ENCODE measurements at regions not wholly inside any gene's neighbourhood (a gene's known extent, or its start where the extent isn't known, plus 50 kb on each side); places are given as distances from the start of the nearest gene placed in this dataset.

- H3K4me3 ChIP-seq (replicated peaks in 1 of 3; ENCODE audit: low read depth in 2 of 3, low read length in 3 of 3): peak overlapping the region in 1 of 3 experiments; percentile 14
- H3K9ac ChIP-seq (ENCODE audit: insufficient read depth, low read length, poor library complexity, severe bottlenecking): peak overlapping the region; percentile 47
- no peak overlapping the region for H2AFZ ChIP-seq (ENCODE audit: insufficient read depth, low read depth, low read length, poor library complexity, severe bottlenecking)
- WGBS (ENCODE audit: insufficient coverage): no CpG with 5 or more reads among the region's 2 CpGs
- Mint-ChIP-seq H3K36me3 (no peaks in the 10 kb centered on the region), H3K4me1 (peaks cover 18% of the 10 kb centered on the region), H3K27me3 (ENCODE audit: low read depth in 3 of 3) (peaks cover 9 to 30% (median 13%) of the 10 kb centered on the region in 3 donors), H3K4me3 (peak overlapping the region in 1 of 2 donors; percentile 41), H3K9me3 (peaks cover 10 to 22% (median 15%) of the 10 kb centered on the region in 7 donors), H3K27ac (peak overlapping the region; percentile 87 to 95 (median 92))
- no peaks in the 10 kb centered on the region for H3K36me3 ChIP-seq (replicated peaks in 1 of 2; ENCODE audit: control insufficient read depth in 1 of 2, insufficient read depth in 2 of 2, low read length in 2 of 2)
- peak in 1 of 3 donors; percentile 75 for DNase-seq
- peaks cover 17 to 19% of the 10 kb centered on the region in 2 donors for H3K4me1 ChIP-seq (ENCODE audit: control insufficient read depth in 1 of 2, insufficient read depth in 2 of 2, low read length in 2 of 2)
- no peaks in the 10 kb centered on the region for H3K79me2 ChIP-seq (ENCODE audit: insufficient read depth, low read length)
- peak overlapping the region; percentile 79 to 80 for H3K27ac ChIP-seq (ENCODE audit: low read depth in 1 of 2, low read length in 2 of 2)
- peaks cover 13 to 18% of the 10 kb centered on the region in 2 donors for H3K9me3 ChIP-seq (replicated peaks in 1 of 2; ENCODE audit: control insufficient read depth in 1 of 2, insufficient read depth in 1 of 2, low read length in 2 of 2)
- H4K20me1 ChIP-seq (ENCODE audit: insufficient read depth, low read length): no peaks in the 10 kb centered on the region
- TF ChIP-seq, protein P1, sequence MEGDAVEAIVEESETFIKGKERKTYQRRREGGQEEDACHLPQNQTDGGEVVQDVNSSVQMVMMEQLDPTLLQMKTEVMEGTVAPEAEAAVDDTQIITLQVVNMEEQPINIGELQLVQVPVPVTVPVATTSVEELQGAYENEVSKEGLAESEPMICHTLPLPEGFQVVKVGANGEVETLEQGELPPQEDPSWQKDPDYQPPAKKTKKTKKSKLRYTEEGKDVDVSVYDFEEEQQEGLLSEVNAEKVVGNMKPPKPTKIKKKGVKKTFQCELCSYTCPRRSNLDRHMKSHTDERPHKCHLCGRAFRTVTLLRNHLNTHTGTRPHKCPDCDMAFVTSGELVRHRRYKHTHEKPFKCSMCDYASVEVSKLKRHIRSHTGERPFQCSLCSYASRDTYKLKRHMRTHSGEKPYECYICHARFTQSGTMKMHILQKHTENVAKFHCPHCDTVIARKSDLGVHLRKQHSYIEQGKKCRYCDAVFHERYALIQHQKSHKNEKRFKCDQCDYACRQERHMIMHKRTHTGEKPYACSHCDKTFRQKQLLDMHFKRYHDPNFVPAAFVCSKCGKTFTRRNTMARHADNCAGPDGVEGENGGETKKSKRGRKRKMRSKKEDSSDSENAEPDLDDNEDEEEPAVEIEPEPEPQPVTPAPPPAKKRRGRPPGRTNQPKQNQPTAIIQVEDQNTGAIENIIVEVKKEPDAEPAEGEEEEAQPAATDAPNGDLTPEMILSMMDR (IDR thresholded peaks at IDR 0.05): no peak
- H3K27me3 ChIP-seq (ENCODE audit: control insufficient read depth in 2 of 2, insufficient read depth in 2 of 2, low read length in 2 of 2): no peaks in the 10 kb centered on the region
- intact Hi-C loops (cut with micrococcal nuclease): loop anchor here in 1 of 2 donors (5.0 kb wide), 2 partner anchors 36 to 116 kb away; no protein-coding TSS in a partner anchor
- H3K4me2 ChIP-seq (replicated peaks; ENCODE audit: extremely low read depth, low read length, poor library complexity, severe bottlenecking): peak overlapping the region; percentile 41
Observed at GRCh38 chr16:86018071-86018470, 119.1 kb downstream of the IRF8 start.

DNA sequence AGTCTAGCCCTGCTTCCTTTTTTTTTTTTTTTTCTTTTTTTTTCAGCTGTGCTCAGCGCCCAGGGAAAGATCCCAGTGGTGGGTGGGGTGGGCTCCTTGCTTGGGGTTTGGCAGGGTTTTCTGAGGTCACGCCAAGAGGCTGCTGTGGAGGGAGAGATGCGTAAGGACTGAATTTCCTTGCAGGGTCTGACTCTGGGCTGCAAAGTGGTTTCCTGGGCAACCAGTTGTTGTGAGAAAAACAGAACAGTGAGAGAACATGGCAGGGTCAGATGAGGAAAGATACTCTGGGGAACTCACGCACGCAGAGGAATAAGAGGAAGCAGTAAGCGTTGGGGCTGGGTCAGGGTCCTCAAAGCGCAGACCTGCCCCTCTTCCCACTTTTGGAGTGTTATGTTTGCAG, 119.5 kb downstream of the IRF8 start:
- DNase-seq: peak; percentile 95 to 99 (median 97)
- Mint-ChIP-seq H3K9me3 (peaks cover 10 to 26% (median 17%) of the 10 kb centered on the region in 7 donors), H3K27me3 (ENCODE audit: low read depth in 3 of 3) (peaks cover 9 to 30% (median 13%) of the 10 kb centered on the region in 3 donors), H3K4me3 (peak overlapping the region in 1 of 2 donors; percentile 41), H3K4me1 (peaks cover 18% of the 10 kb centered on the region), H3K36me3 (no peaks in the 10 kb centered on the region), H3K27ac (peak overlapping the region; percentile 87 to 95 (median 92))
- Histone ChIP-seq H3K36me3 (replicated peaks in 1 of 2; ENCODE audit: control insufficient read depth in 1 of 2, insufficient read depth in 2 of 2, low read length in 2 of 2) (no peaks in the 10 kb centered on the region), H2AFZ (ENCODE audit: insufficient read depth, low read depth, low read length, poor library complexity, severe bottlenecking) (no peak overlapping the region), H3K27ac (ENCODE audit: low read depth in 1 of 2, low read length in 2 of 2) (peak overlapping the region; percentile 79 to 80), H3K9me3 (replicated peaks in 1 of 2; ENCODE audit: control insufficient read depth in 1 of 2, insufficient read depth in 1 of 2, low read length in 2 of 2) (peaks cover 17 to 21% of the 10 kb centered on the region in 2 donors), H3K4me1 (ENCODE audit: control insufficient read depth in 1 of 2, insufficient read depth in 2 of 2, low read length in 2 of 2) (peaks cover 17 to 19% of the 10 kb centered on the region in 2 donors), H4K20me1 (ENCODE audit: insufficient read depth, low read length) (no peaks in the 10 kb centered on the region), H3K4me2 (replicated peaks; ENCODE audit: extremely low read depth, low read length, poor library complexity, severe bottlenecking) (peak overlapping the region; percentile 41), H3K27me3 (ENCODE audit: control insufficient read depth in 2 of 2, insufficient read depth in 2 of 2, low read length in 2 of 2) (no peaks in the 10 kb centered on the region), H3K4me3 (replicated peaks in 1 of 3; ENCODE audit: low read depth in 2 of 3, low read length in 3 of 3) (peak overlapping the region in 1 of 3 experiments; percentile 14), H3K9ac (ENCODE audit: insufficient read depth, low read length, poor library complexity, severe bottlenecking) (peak overlapping the region; percentile 47), H3K79me2 (ENCODE audit: insufficient read depth, low read length) (no peaks in the 10 kb centered on the region)
- WGBS (ENCODE audit: insufficient coverage): 0% methylated on average over 3 of the region's 7 CpGs
- TF ChIP-seq, protein P1 (IDR thresholded peaks at IDR 0.05): no peak
- intact Hi-C loops (cut with micrococcal nuclease): loop anchor here in 1 of 2 donors (5.0 kb wide), 2 partner anchors 36 to 116 kb away; no protein-coding TSS in a partner anchor
